HepG2 (cell line): ENCODE measurements at regions not wholly inside any gene's neighbourhood (a gene's known extent, or its start where the extent isn't known, plus 50 kb on each side); places are given as distances from the start of the nearest gene placed in this dataset.

Source experiments
- BORCS8-MEF2B ChIP-seq: sonication (generic); formaldehyde crosslinking; IDR thresholded peaks from 2 replicates; pipeline ENCODE4 v1.8.0; 2022; ENCODE audit warnings: mild to moderate bottlenecking, missing genetic modification reagents
- GMEB2 ChIP-seq: IDR thresholded peaks from 2 replicates; pipeline ENCODE4 v1.6.1; 2016; ENCODE audit warnings: missing biosample characterization, missing genetic modification reagents, low read depth
- IKZF1 ChIP-seq: fragments of 450-650 bp; IDR thresholded peaks from 2 replicates; pipeline ENCODE4 v1.7.1; 2016
- NCOA1 ChIP-seq: sonication (generic); formaldehyde crosslinking; IDR thresholded peaks from 2 replicates; pipeline ENCODE4 v1.9.0; 2021; ENCODE audit warnings: missing genetic modification reagents
- PRMT3 ChIP-seq: sonication (generic); formaldehyde crosslinking; IDR thresholded peaks from 2 replicates; pipeline ENCODE4 v1.8.1; 2022; ENCODE audit warnings: low read depth, mild to moderate bottlenecking, moderate library complexity, missing genetic modification reagents, borderline replicate concordance
- TFDP2 ChIP-seq: sonication (generic); formaldehyde crosslinking; IDR thresholded peaks from 2 replicates; pipeline ENCODE4 v1.4.0; 2020; ENCODE audit warnings: missing genetic modification reagents
- ZFP91 ChIP-seq: sonication (generic); formaldehyde crosslinking; IDR thresholded peaks from 2 replicates; pipeline ENCODE4 v1.9.0; 2022; ENCODE audit warnings: missing genetic modification reagents, mild to moderate bottlenecking, borderline replicate concordance
- ZFY ChIP-seq: sonication (generic); formaldehyde crosslinking; IDR thresholded peaks from 2 replicates; pipeline ENCODE4 v1.4.0; 2020; ENCODE audit warnings: missing genetic modification reagents
- ZNF577 ChIP-seq: sonication (generic); formaldehyde crosslinking; IDR thresholded peaks from 2 replicates; pipeline ENCODE4 v1.4.0; 2020; ENCODE audit warnings: mild to moderate bottlenecking, low read depth, missing genetic modification reagents, borderline replicate concordance
- TF ChIP-seq, protein P1 (sequence below): sonication (generic); formaldehyde crosslinking; IDR thresholded peaks from 2 replicates; pipeline ENCODE4 v1.5.0; 2020; ENCODE audit warnings: missing genetic modification reagents

DNA sequence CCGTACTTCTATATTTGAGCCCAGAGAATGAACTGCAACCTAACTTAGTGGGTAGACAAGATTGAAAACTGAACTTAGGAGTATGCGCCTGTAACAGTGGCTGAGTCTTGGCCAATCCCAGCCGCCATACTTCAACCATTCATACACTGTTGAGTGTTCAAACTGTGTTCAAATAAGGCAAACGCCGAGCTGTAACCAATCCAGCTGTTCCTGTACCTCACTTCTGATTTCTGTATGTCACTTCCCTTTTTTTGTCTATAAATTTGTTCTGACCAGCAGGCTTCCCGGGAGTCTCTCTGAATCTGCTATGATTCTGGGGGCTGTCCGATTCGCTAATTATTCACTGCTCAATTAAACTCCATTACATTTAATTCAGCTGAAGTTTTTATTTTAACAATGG is 58.6 kb upstream of the TPM1 start (continued):
- no peak for TF ChIP-seq NCOA1 (CRISPR knock-in tag)
- no peak for TF ChIP-seq ZFP91
- no peak for TF ChIP-seq ZFY (CRISPR knock-in tag)
- no peak for TF ChIP-seq IKZF1
- TF ChIP-seq BORCS8-MEF2B: no peak
- TF ChIP-seq ZNF577 (CRISPR knock-in tag): no peak
- no peak for TF ChIP-seq GMEB2
- TF ChIP-seq, protein P1, sequence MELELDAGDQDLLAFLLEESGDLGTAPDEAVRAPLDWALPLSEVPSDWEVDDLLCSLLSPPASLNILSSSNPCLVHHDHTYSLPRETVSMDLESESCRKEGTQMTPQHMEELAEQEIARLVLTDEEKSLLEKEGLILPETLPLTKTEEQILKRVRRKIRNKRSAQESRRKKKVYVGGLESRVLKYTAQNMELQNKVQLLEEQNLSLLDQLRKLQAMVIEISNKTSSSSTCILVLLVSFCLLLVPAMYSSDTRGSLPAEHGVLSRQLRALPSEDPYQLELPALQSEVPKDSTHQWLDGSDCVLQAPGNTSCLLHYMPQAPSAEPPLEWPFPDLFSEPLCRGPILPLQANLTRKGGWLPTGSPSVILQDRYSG (CRISPR knock-in tag): no peak
- no peak for TF ChIP-seq TFDP2
- no peak for TF ChIP-seq PRMT3 (CRISPR knock-in tag)
- TF ChIP-seq, all 625 proteins: peak for 0
